ENCODE measurements at regions not wholly inside any gene's neighbourhood (a gene's known extent, or its start where the extent isn't known, plus 50 kb on each side); places are given as distances from the start of the nearest gene placed in this dataset.

DNA sequence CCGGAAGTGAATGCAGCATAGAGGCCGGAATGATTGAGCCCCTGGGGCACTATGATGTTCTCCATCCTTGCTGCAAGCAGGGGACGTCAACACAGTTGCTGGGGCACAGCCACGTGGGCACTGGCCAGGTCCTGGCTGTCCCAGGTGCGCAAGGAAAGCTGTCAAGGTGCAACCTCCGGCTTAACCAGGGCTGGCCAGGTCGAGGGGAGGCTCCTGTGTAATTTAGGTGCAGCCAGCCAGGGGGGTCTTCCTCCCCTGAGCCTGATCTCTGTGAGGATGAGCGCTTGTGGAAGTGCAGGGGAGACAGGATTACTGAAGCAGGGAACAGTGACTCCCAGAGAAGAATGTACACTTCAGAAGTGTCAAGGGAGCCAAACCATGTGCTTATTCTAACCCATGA lies 852.8 kb upstream of the TMEM132C start:
- Mint-ChIP-seq H3K27ac (no peak overlapping the region), H3K9me3 (ENCODE audit: low read depth) (no peaks in the 10 kb centered on the region), H3K4me3 (ENCODE audit: low read depth) (no peak overlapping the region), H3K4me1 (ENCODE audit: low read depth) (peaks cover 15% of the 10 kb centered on the region), H3K27me3 (peaks cover 7% of the 10 kb centered on the region), H3K36me3 (ENCODE audit: insufficient read depth) (peaks cover 1% of the 10 kb centered on the region)
- no peak for TF ChIP-seq CTCF (IDR thresholded peaks at IDR 0.05; ENCODE audit: unreplicated experiment)
- DNase-seq (ENCODE audit: low spot score, unreplicated experiment) = no peak

GRCh38 chr12:127414636-127415035 lies 852.3 kb upstream of the TMEM132C start:
- Mint-ChIP-seq H3K27ac (no peak overlapping the region), H3K4me3 (ENCODE audit: low read depth) (no peak overlapping the region), H3K27me3 (peaks cover 7% of the 10 kb centered on the region), H3K9me3 (ENCODE audit: low read depth) (no peaks in the 10 kb centered on the region), H3K36me3 (ENCODE audit: insufficient read depth) (peaks cover 1% of the 10 kb centered on the region), H3K4me1 (ENCODE audit: low read depth) (peaks cover 15% of the 10 kb centered on the region)
- no peak for TF ChIP-seq CTCF (IDR thresholded peaks at IDR 0.05; ENCODE audit: unreplicated experiment)
- no peak for DNase-seq (ENCODE audit: low spot score, unreplicated experiment)

DNA sequence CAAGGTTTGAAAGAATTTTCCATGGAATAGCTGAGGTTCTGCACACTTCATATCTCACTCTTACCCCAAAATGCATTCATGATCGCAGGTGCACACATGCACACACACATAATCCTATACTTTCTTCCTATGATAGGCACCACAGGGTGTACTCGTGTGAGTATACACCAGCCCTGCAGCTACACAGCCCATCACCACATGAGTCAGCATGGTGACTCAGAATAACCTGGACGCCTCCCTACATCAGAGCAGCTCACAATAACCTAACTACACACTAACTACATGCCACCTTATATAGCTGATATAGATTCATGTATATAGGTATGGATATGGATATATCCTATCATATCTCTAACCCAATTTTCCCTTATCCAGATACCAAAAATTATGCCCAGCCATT lies 850.2 kb upstream of the TMEM132C start:
- Mint-ChIP-seq H3K27ac (no peak overlapping the region), H3K4me3 (ENCODE audit: low read depth) (no peak overlapping the region), H3K9me3 (ENCODE audit: low read depth) (no peaks in the 10 kb centered on the region), H3K27me3 (peaks cover 6% of the 10 kb centered on the region), H3K4me1 (ENCODE audit: low read depth) (peaks cover 15% of the 10 kb centered on the region), H3K36me3 (ENCODE audit: insufficient read depth) (peaks cover 1% of the 10 kb centered on the region)
- no peak for DNase-seq (ENCODE audit: low spot score, unreplicated experiment)
- no peak for TF ChIP-seq CTCF (IDR thresholded peaks at IDR 0.05; ENCODE audit: unreplicated experiment)

- TF ChIP-seq CTCF (IDR thresholded peaks at IDR 0.05; ENCODE audit: unreplicated experiment) = no peak
- Mint-ChIP-seq H3K4me3 (ENCODE audit: low read depth) (no peak overlapping the region), H3K36me3 (ENCODE audit: insufficient read depth) (peaks cover 1% of the 10 kb centered on the region)
Observed at GRCh38 chr12:127419111-127419510, 847.9 kb upstream of the TMEM132C start.

GRCh38 chr12:127421614-127422013 lies 845.4 kb upstream of the TMEM132C start:
- no peak for DNase-seq (ENCODE audit: low spot score, unreplicated experiment)
- Mint-ChIP-seq H3K27ac (no peak overlapping the region), H3K4me1 (ENCODE audit: low read depth) (no peaks in the 10 kb centered on the region), H3K9me3 (ENCODE audit: low read depth) (no peaks in the 10 kb centered on the region), H3K27me3 (peaks cover 2% of the 10 kb centered on the region), H3K36me3 (ENCODE audit: insufficient read depth) (peaks cover 1% of the 10 kb centered on the region), H3K4me3 (ENCODE audit: low read depth) (no peak overlapping the region)
- no peak for TF ChIP-seq CTCF (IDR thresholded peaks at IDR 0.05; ENCODE audit: unreplicated experiment)

More at GRCh38 chr12:127419111-127419510, 847.9 kb upstream of the TMEM132C start:
- peaks cover 15% of the 10 kb centered on the region for H3K4me1 Mint-ChIP-seq (ENCODE audit: low read depth)
- H3K27ac Mint-ChIP-seq = no peak overlapping the region
- no peaks in the 10 kb centered on the region for H3K9me3 Mint-ChIP-seq (ENCODE audit: low read depth)
- peaks cover 3% of the 10 kb centered on the region for H3K27me3 Mint-ChIP-seq
- DNase-seq (ENCODE audit: low spot score, unreplicated experiment) = no peak

All from progenitor cell of endocrine pancreas (in vitro differentiated cells).